HG03558 (cell line): ENCODE measurements at regions not wholly inside any gene's neighbourhood (a gene's known extent, or its start where the extent isn't known, plus 50 kb on each side); places are given as distances from the start of the nearest gene placed in this dataset.
"Not testable (repeated sequence)": the region's sequence is repeated elsewhere in the genome, so short reads cannot be mapped to it uniquely, and the experiment has no call there.

Source experiments
- ATAC-seq: cut with Tn5 transposase; IDR thresholded peaks from one replicate; pipeline ENCODE4 v1.9.1; 2021; ENCODE audit warnings: moderate number of reproducible peaks; ENCODE audit not compliant: unreplicated experiment; ENCODE audit errors: extremely low read depth

DNA sequence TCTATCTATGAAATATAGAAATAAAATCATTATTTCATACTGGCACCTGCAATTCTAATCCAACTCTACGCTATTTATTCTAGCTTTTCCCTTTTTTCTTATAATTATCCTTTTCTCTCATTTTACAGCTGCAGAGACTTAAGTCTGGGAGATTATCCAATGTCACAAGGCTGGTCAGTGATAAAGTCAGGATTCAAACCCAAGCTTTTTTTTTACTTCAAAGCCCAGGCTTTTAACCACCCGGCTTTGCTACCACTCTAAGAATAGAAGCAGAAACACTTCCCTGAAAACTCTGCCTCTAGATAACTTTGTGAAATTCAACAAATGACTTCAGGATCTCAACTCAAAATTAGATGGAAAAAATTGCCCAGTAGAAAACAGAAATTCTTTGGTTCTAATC is 552.5 kb downstream of the IPMK start:
- ATAC-seq = no peak

DNA sequence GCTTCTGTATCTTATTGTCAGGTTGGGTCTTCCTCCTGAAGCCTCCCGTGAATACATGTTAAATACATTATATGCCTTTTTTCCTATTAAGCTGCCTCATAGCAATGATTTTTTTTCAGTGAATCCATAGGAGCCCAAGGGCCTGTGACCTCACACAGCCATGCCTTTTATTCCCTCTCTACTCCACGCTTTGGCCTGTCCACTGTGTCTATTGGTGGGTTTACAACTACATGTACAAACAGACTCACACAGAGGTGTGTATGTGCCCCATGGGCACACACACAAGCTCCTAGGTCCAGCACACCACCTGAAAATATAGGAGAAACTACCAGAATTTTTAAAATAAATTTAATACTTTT is 560.4 kb downstream of the IPMK start:
- no peak for ATAC-seq

DNA sequence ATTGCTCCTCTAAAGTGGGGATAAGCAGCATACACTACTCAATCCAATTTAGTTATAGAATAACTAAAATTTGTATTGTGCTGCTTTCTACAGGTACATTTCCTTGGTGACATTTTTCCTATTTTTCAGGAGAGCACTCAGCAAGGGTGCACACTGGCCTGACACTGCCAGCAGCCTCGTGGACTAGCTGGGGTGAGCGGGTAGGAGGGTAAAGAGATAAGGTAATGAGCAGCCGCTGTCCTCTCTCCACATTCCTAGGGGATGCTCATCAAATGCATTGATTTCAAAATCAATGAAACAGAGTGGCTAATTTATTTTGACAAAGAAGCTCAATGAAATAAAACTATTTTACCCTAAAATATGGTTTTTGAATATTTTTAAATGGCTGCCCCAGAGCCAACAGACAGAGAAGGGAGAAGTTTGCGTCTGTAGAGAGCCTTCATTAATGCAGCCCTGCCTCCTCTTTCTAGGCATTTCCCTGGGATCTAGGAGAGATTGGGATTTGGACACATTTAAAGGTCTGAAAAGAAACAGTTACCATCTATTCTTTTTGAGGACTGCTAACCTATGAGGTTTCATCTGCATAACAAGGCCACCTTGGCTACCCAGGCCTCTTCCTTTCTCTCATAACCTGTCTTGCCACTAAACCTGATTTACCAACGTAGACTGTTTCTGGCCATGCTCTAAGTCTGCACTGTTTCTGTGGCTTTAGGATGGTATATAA is 561.0 kb downstream of the IPMK start:
- no peak for ATAC-seq

DNA sequence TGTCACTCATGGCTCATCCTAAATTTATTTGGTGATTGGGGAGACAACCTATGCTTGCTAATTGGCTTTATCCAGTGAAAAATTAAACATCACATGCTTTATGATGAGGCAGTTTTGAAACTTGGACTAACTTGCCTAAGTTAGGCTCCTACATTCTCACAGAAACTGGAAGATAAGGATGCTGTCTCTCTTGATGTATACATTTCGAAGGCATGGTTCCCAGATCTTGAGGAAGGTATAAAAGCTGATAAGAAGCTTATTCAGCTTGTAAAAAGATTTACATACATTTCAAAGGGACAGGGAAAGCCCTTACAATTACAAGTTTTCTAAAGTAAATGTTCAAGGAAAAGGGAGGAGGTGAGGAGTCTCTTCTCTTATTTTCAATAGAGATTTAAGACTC is 561.7 kb downstream of the IPMK start:
- no peak for ATAC-seq

DNA sequence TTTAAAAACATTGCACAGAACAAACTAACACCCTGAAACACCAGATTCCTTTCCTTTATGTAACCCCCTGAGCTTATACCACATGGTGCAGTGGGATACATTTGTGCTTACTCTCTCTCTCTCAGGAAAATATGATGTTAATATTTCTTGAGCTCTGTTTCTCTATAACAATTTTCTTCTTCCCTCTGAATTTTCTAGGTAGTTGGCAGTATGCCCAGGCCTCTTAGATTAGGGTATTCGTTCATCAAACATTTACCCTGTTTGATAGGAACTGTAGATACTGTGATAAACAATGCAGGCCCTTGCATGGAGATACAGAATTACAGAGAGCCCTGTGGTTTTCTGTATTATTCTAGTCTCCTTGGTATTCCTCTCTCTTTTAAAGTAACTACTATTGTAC is 567.8 kb downstream of the IPMK start:
- no peak for ATAC-seq

DNA sequence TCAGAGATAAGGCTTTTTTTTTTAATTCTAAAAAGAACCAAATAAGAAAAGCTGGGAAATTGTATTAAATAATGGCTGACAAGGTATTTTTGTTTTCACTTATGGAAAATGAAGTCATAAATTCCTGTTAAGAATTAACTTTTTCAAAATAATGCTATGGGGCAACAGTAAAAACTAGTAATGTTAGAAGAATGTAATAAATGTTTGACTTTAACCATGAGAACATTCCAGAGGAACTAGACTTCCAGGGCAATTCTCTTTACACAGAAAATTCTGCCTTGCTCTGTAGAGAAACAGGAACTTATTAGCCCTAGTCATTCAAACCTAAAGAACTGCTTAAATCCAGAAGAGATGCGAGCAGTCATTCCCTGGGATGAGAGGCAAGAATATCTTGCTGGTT is 571.1 kb downstream of the IPMK start:
- no peak for ATAC-seq

DNA sequence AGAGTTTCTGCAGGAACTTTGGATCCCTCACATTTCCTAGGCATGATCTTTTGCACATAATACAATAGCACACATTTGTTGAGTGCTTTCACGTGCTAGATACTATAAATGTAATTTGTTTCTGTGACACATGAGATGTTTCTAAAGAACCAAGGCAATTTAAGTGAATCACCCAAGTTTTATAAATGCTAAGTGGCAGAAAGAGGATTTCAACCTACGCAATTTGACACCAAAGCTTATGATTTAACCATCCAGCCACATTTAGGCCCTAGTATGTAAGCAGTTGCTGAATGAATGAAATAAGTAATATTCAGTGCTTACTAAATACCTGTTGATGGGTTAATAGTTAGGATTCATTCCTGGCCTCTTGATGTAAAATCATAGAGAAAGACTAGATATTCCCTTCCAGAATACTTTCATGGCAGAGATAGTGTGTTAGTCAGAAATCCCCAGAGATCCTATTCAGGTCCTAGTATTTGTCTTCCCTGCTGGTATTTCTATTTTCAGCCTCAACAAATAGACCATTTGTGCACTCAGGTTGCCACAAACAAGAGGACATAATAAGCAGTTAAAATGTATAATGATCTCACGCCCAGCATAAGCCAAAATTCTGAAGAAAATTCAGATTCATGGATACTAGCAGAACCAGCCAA is 572.6 kb downstream of the IPMK start:
- ATAC-seq = no peak

DNA sequence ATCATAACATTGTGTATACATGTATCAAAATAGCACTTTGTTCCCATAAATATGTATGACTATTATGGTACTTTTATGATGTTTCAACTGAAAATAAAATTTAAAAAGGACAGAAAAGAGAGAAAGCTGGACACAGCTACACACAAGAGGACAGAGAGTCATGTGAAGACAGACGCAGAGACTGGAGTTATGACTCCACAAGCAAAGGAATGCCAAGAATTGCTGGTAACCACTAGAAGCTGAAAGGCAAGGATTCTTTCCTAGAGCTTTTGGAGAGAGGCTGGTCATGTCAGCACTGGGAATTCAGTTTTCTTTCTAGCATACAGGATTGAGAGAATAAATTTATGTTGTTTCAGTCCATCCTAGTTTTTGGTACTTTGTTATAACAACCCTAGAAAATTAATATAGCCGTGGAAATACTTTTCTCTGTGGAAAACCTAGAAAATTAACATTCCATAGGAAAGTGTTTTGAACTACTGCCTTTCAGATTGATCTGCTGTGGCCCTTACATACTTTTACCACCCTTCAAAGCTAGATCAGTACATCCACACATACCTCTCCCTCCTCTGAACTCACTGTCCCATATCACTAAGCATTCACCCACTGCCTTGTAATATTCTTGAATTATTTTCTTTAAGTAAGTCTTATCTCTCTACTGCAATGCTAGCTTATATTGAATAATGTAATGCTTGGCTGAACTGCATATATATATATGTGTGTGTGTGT is 575.3 kb downstream of the IPMK start:
- ATAC-seq = no peak

DNA sequence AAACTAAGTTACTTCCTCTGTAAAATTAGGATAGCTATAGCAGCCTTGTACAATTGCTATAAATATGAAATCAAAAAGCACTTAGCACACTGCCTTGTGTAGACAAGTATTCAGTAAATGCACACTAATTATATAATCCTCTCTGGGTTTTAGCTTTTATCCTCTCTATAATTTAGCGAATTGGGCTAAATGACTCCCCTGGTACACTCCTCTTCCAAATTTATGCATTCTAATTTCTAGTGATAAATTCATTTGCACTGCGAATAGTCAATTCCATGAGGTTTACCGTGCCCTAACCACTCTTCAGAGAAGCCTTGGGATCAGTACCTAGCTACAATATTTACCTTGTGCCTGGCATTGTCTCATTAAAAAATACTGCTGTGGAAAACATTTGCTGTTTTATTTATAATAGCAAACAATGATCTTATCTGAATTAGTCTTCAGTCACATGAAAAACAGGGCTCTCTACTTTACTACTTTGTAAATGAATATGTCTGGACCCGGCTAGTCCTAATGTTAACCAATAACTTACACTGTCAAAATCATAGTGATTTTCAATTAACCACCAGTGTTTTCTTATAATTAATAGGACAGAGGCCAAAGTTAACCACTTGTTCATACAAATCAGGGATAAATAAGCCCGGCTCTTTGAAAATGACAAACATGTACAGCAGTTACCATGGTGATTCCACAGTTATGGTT is 577.9 kb downstream of the IPMK start:
- ATAC-seq = no peak

DNA sequence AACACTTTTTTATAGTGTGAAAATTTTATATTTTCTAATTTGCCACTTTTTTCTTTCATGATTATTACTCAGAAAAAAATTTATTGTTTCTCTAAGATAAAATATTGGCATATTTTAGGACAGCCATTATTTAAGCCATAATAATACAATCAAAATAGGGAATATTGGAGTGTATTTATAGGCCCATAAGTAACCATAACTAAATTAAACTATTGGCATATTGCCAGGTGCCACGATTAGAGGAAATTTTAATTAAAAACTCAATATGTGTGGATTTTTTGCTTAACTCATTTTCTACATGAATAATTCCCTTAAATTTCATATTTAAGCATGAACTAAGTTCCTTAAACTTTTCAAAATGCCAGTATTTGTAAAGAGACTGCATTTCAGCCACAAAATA is 587.8 kb downstream of the IPMK start:
- ATAC-seq = no peak

DNA sequence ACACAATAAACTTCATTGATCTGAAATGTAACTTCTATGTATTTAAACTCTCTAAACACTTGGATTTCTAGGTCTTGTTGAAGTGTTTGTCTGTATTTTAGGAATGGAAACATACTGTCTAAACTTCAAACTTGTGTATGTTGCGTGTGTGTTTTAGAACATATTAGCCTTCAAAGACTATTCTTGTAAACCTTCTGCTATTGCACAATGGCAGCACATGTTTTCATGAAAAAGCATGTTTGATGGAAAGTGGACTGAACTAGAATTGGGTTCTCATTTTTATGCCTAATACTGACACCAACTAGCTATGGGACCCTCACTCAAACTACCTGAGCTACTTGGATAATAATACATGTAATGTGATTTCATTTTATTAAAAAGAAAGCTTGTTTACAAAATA is 592.6 kb downstream of the IPMK start:
- no peak for ATAC-seq

DNA sequence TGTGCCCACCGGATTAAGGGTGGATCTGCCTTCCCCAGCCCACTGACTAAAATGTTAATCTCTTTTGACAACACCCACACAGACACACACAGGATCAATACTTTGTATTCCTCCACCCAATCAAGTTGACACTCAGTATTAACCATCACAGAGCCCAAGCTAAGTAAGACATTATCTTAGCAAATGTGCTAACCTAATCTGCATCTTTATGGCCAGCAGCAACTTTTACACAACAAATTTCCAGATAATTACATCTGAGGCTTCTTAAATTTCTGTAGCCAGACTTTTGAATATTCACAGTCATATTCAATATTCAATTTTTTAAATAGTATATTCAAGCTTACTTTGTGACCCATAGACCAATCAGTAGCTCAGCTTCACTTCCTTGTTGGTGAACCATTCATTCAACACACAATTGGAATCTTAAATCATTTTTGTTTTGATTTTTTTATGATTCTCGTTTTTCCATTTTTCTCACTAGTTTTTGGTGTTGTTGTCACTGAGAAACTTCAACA is 594.2 kb downstream of the IPMK start:
- ATAC-seq = no peak

DNA sequence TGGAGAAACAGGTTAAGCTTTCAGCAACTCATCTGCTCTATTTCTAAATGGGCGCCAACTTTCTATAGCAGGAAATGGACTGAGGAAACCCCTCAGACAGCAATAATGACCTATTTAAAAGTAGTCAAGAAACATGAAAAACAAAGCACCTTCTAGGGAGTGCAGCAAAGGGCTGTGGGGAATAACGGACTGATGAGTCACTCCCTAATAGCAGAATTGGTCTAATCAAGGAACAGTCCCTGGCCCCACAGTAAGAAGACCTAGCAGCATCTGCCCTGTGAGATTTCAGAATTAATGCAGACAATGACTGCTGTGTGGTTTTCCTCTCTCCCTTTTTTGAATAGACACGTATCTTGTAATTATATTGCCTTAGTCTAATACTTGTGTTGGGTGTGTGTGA is 602.9 kb downstream of the IPMK start:
- no peak for ATAC-seq

DNA sequence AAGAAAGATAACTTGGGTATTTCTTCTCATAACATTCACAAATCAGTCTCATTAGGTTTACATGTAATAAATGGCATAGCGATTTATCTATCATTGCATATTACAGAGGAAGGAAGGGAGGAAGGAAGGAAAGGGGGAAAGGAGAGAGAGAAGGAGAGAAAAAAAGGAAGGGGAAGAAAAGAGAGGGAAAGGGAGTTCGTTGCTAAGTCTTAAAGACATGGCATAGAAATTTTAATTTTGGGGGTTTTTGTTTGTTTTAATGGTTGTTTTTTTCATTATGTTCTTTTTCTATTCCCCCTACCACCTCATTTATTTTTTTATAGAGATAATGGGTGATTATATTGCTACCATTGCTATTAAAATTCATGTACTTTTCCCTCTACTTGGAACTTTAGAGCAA is 604.3 kb downstream of the IPMK start:
- ATAC-seq = no peak

DNA sequence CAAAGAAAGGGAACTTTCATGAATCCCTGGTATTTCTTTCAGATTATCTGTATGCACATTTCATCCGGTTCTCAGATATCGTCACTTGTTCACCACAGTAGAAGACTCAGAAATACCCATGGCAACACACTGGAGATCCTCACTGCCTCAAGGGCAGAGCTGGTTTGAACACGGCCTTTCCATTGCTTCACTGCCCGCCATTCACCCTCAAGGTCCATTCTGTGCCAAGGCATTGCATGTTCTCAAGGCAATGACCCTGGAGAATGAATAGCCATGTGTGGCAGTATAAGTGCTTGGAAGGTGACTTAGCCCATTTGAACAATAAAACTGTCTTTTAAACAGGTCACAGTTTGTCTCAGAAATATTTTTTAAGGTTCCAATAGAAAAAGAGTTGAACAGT is 606.5 kb downstream of the IPMK start:
- no peak for ATAC-seq

DNA sequence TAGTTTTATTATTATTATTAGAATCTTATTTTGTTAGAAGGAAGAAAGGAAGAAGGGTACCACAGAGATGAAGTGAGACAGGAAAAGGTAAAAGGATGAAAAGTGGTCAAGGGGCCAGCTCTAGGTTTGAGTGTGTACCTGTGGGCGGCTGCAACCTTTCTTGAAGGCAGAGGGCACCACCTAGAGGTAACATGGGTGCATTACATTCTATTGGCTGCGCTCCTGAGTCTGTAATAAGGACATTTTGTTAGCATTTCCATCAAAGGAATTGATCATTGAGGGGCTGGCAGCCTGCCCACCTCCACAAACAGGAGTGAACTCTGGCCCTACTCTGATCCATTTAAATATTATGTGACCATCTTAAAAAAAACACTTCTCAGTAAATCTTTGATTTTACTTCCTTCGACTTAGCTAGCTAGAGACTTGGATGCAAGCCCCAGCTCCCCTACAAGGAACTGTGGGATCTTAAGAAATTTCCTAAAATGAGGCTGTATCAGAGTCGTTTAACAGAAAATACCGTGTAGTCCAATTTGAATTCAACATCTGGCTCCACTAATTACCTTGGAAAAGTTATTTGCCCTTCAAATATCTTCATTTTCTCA is 610.4 kb downstream of the IPMK start:
- peak; percentile 77 for ATAC-seq

DNA sequence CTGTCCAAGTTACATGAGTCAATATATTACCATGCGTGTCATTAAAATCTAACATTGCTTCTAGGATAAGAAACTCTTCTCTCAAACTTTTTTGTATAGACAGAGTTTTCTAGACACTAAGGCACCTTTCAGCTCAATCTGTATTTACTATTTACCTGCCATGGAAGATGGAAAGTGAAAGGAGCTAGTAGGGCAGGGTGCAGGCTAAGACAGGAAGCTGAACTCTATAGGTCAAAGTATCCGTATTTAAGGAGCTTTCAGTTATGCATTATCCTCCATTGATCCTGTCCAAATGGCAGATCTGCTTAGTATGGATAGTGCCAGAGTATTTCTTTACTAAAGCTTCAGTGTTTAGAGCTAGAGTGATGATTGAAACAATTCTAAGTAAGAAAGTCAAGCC is 612.8 kb downstream of the IPMK start:
- no peak for ATAC-seq

DNA sequence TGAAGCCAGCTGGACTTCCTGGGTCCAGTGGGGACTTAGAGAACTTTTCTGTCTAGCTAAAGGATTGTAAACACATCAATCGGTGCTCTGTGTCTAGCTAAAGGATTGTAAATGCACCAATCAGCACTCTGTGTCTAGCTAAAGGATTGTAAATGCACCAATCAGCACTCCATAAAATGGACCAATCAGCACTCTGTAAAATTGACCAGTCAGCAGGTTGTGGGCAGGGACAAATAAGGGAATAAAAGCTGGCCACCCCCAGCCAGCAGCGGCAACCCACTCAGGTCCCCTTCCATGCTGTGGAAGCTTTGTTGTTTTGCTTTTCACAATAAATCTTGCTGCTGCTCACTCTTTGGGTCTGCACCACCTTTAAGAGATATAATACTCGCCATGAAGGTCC is 622.6 kb downstream of the IPMK start:
- not testable (repeated sequence) for ATAC-seq

DNA sequence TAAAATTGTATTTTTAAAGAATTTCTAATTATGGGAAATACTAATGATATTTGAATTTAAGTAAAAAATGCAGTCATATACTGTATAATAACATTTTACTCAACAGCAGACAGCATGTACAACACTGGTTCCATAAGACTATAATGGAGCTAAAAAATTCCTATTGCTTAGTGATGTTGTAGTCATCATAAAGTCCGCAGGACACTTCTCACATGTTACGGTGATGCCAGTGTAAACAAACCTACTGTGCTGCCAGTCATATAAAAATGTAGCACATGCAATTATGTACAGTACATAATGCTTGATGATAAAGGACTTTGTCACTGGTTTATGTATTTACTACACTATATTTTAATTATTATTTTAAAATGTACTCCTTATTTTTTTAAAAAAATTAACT is 629.3 kb downstream of the IPMK start:
- no peak for ATAC-seq

DNA sequence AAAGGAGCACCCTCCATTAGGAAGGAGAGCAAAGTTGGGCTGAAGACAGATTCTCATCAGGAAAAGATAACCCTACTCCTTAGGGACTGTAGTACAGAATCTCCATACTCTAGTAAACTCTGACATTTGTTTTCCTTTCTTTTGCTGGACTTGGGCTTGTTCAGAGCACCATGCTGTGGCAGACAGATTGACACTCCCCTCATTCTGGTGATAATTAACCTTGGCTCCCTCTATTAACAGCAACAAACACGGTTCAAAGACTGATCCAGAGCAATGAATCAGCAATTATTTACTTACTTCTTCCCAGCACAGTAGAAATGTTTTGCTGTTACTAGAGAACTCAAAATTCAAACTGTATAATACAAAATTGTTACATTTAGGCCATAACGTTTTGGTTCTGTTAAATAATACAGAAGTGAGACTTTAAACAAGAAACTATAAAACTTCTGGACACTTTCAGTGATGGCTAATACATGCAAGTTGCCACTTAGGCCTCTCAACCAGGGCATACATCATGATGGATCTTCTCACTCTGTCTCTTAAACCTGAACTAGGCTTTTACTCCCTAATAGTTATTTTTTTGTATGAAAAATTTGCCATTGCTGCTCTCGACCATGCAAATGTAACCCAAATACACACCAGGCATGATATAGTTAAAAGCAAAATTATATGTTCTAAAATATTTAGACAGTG is 639.0 kb downstream of the IPMK start:
- ATAC-seq = no peak
